ENCODE measurements at regions not wholly inside any gene's neighbourhood (a gene's known extent, or its start where the extent isn't known, plus 50 kb on each side); places are given as distances from the start of the nearest gene placed in this dataset.

GRCh38 chr6:122066200-122066599 is 333.3 kb upstream of the HSF2 start:
- TF ChIP-seq GATA2 (IDR thresholded peaks at IDR 0.05; ENCODE audit: low read depth, low read length) = no peak
- TF ChIP-seq GATA3 (IDR thresholded peaks at IDR 0.05; ENCODE audit: low read depth, low read length) = no peak

All from SH-SY5Y (cell line).